Colonic mucosa (tissue), 4 donors: ENCODE measurements at regions not wholly inside any gene's neighbourhood (a gene's known extent, or its start where the extent isn't known, plus 50 kb on each side); places are given as distances from the start of the nearest gene placed in this dataset.
"Not testable (repeated sequence)": the region's sequence is repeated elsewhere in the genome, so short reads cannot be mapped to it uniquely, and the experiment has no call there.

ENCODE experiments used
- DNase-seq: peaks from one replicate; pipeline ENCODE4 v3.0.0-alpha.2; 2020
- H3K27ac ChIP-seq: fragments of 200-600 bp; one replicate; pipeline ENCODE4 v1.8.0; 2021
- H3K27me3 ChIP-seq: fragments of 200-600 bp; one replicate; pipeline ENCODE4 v1.8.0; 2021
- H3K36me3 ChIP-seq: fragments of 200-600 bp; one replicate; pipeline ENCODE4 v1.8.0; 2021
- H3K4me1 ChIP-seq: fragments of 200-600 bp; one replicate; pipeline ENCODE4 v1.8.0; 2021; ENCODE audit warnings: mild to moderate bottlenecking
- H3K4me3 ChIP-seq: fragments of 200-600 bp; one replicate; pipeline ENCODE4 v1.8.0; 2021
- H3K9ac ChIP-seq, 2 donors: one replicate each; pipeline ENCODE4 v1.7.0; 2013; ENCODE audit warnings: control low read depth in 2 of 2, low read depth in 2 of 2, low read length in 2 of 2
- H3K9me3 ChIP-seq: fragments of 200-600 bp; one replicate; pipeline ENCODE4 v1.8.0; 2021
- CTCF ChIP-seq: fragments of 200-600 bp; IDR thresholded peaks from one replicate; pipeline ENCODE4 v1.8.0; 2022; ENCODE audit warnings: antibody characterized with exemption, mild to moderate bottlenecking
- intact Hi-C: fragments of 100-400 bp; cut with DNase I; formaldehyde crosslinking; loops from one replicate; pipeline ENCODE4 v1.14.1; 2022
- donor health status: healthy.
- donor health status: DM: no; HTN: no; CAD: no.
- donor health status: DM: no; HTN: no; CAD: no.

GRCh38 chr20:53887973-53888372 is 182.4 kb downstream of the BCAS1 start:
- Histone ChIP-seq H3K9ac (no peak overlapping the region), H3K4me3 (no peak overlapping the region), H3K36me3 (no peaks in the 10 kb centered on the region), H3K27ac (no peak overlapping the region), H3K4me1 (peaks cover 6% of the 10 kb centered on the region), H3K9me3 (no peaks in the 10 kb centered on the region), H3K27me3 (no peaks in the 10 kb centered on the region)
- intact Hi-C loops = no loop called here
- no peak for TF ChIP-seq CTCF
- DNase-seq = no peak

GRCh38 chr20:53884859-53885541 is 185.4 kb downstream of the BCAS1 start:
- Histone ChIP-seq H3K27me3 (no peaks in the 10 kb centered on the region), H3K27ac (no peak overlapping the region), H3K4me1 (peaks cover under 1% of the 10 kb centered on the region), H3K9ac (no peak overlapping the region), H3K4me3 (no peak overlapping the region), H3K36me3 (no peaks in the 10 kb centered on the region), H3K9me3 (no peaks in the 10 kb centered on the region)
- no peak for DNase-seq
- no peak for TF ChIP-seq CTCF
- intact Hi-C loops = no loop called here

GRCh38 chr20:53883098-53883911 is 187.1 kb downstream of the BCAS1 start:
- Histone ChIP-seq H3K4me3 (no peak overlapping the region), H3K27ac (no peak overlapping the region), H3K9ac (no peak overlapping the region), H3K27me3 (no peaks in the 10 kb centered on the region), H3K4me1 (no peaks in the 10 kb centered on the region), H3K9me3 (no peaks in the 10 kb centered on the region), H3K36me3 (no peaks in the 10 kb centered on the region)
- TF ChIP-seq CTCF = no peak
- DNase-seq = no peak
- intact Hi-C loops = no loop called here

GRCh38 chr20:53882438-53882986 is 187.9 kb downstream of the BCAS1 start:
- H3K4me3 ChIP-seq, H3K9me3 ChIP-seq, H3K27me3 ChIP-seq, intact Hi-C loops, H3K4me1 ChIP-seq, H3K9ac ChIP-seq, H3K27ac ChIP-seq, H3K36me3 ChIP-seq, DNase-seq: not testable (repeated sequence)

DNA sequence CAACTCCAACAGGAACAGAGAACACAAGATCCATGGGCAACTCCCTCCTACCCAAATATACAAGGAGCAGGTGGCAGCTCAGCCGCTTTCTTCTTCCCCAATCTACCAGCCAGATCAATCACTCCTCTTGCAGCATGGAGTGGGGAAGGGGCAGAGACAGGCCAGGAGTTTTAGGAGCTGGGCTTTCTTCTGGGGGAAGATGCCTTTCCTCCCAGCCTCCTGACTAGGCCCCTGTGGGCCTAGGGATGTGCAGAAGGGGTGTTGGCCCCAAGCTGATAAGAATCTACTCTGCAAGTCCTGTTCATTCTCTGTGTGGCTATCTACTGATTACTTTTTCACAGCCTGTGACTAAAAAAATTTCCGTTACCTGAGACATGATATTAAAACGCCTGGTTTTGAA is 189.0 kb downstream of the BCAS1 start:
- no peak overlapping the region for H3K27ac ChIP-seq
- H3K4me3 ChIP-seq = no peak overlapping the region
- H3K9ac ChIP-seq = no peak overlapping the region
- no peaks in the 10 kb centered on the region for H3K27me3 ChIP-seq
- no peak for DNase-seq
- no peak for TF ChIP-seq CTCF
- no peaks in the 10 kb centered on the region for H3K36me3 ChIP-seq
- no peaks in the 10 kb centered on the region for H3K9me3 ChIP-seq
- H3K4me1 ChIP-seq = no peaks in the 10 kb centered on the region
- intact Hi-C loops = no loop called here
